GM19035 (cell line): ENCODE measurements at regions not wholly inside any gene's neighbourhood (a gene's known extent, or its start where the extent isn't known, plus 50 kb on each side); places are given as distances from the start of the nearest gene placed in this dataset.
A peak's percentile ranks its signal among the peaks of the same experiment; 100 is the strongest.

Source experiments
- ATAC-seq: cut with Tn5 transposase; IDR thresholded peaks from one replicate; pipeline ENCODE4 v1.9.1; 2021; ENCODE audit not compliant: unreplicated experiment

GRCh38 chr4:138927072-138927471 is 88.5 kb upstream of the NOCT start:
- ATAC-seq, result no peak

GRCh38 chr4:138925495-138925894 is 90.1 kb upstream of the NOCT start:
- no peak for ATAC-seq

- ATAC-seq, result peak; percentile 52
Measured at GRCh38 chr4:138919094-138919936, 96.3 kb upstream of the NOCT start.

- no peak for ATAC-seq
Measured at GRCh38 chr4:138918169-138918869, 97.3 kb upstream of the NOCT start.

- ATAC-seq, result no peak
Measured at GRCh38 chr4:138916763-138917162, 98.8 kb upstream of the NOCT start.

GRCh38 chr4:138915756-138916155 is 99.8 kb upstream of the NOCT start:
- ATAC-seq, result no peak

GRCh38 chr4:138912704-138913340 is 102.8 kb upstream of the NOCT start:
- ATAC-seq, result no peak

GRCh38 chr4:138911909-138912703 is 103.5 kb upstream of the NOCT start:
- ATAC-seq, result no peak

GRCh38 chr4:138910914-138911336 is 104.7 kb upstream of the NOCT start:
- ATAC-seq, result no peak

- ATAC-seq, result no peak
Measured at GRCh38 chr4:138910195-138910913, 105.2 kb upstream of the NOCT start.

GRCh38 chr4:138909587-138909986 is 106.0 kb upstream of the NOCT start:
- no peak for ATAC-seq

- no peak for ATAC-seq
Measured at GRCh38 chr4:138908134-138908533, 107.4 kb upstream of the NOCT start.

GRCh38 chr4:138907174-138907573 is 108.4 kb upstream of the NOCT start:
- no peak for ATAC-seq

- ATAC-seq, result no peak
Measured at GRCh38 chr4:138904793-138905192, 110.8 kb upstream of the NOCT start.

GRCh38 chr4:138903185-138903584 is 112.4 kb upstream of the NOCT start:
- no peak for ATAC-seq

- no peak for ATAC-seq
Measured at GRCh38 chr4:138902705-138903104, 112.9 kb upstream of the NOCT start.

- ATAC-seq, result no peak
Measured at GRCh38 chr4:138901177-138901576, 114.4 kb upstream of the NOCT start.

- ATAC-seq, result no peak
Measured at GRCh38 chr4:138899999-138900398, 115.6 kb upstream of the NOCT start.

GRCh38 chr4:138898282-138898681 is 117.3 kb upstream of the NOCT start:
- ATAC-seq, result no peak

GRCh38 chr4:138897811-138898226 is 117.8 kb upstream of the NOCT start:
- ATAC-seq, result no peak
